ENCODE measurements at regions not wholly inside any gene's neighbourhood (a gene's known extent, or its start where the extent isn't known, plus 50 kb on each side); places are given as distances from the start of the nearest gene placed in this dataset. TPM values are rescaled to one million over a fixed set of nuclear protein-coding genes. Genes with fewer than 3 reads are reported as not detected.
"Not testable (repeated sequence)": the region's sequence is repeated elsewhere in the genome, so short reads cannot be mapped to it uniquely, and the experiment has no call there.

DNA sequence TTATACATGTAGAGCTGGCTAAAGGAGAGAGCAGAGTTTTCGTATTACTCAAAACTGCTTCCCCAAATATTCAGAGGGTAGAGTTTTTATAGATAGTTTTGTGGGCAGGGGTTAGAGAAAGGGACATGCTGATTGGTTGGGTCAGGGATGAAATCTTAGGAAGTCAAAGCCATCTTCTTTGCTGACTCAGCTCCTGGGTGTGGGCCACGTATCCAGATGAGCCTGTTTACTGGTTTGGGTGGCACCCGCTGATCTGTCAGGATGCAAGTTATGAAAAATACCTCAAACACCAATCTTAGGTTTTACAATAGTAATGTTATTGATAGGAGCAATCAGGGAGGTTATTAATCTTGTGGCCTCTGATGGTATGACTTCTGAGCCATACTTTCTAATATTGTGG is 164.0 kb upstream of the NPAP1 start:
- not testable (repeated sequence) for DNase-seq

DNA sequence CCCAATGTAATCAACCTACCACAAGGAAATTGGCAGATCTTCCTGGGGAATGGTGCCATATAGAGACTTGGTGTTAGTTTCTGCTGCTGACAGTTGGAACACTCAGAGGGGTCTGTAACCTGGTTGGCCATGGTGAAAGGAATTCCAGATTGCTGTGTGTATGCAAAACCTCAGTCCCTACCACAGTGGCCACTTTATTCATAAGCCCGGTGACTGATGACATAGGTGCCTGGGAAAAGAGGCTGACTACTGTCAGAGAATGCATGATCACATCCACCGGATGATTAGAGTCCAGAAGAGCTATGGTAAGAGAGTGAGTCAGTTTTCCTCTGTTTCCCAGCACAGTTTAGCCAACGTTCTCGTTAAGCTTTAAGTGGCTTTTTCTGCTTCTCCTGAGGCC is 156.8 kb upstream of the NPAP1 start:
- not testable (repeated sequence) for DNase-seq

DNA sequence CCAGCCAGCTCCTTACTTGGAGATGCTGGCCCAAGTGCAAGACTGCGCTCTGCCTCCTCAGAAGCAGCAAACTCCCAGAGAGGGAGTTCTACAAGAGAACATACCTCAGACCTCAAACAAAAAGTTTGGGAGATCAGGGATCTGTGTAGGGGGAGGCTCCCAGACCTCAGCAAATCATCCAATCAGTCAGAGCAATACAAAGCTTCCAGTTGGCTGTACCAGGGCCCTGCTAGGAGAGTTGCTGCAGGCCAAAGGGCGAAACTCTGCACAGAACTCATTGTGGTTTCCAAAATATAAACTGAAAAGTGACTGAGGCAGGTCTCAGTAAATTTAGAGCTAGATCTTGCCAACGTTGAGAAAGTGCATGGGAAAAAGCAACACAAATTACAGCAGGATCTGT is 144.3 kb upstream of the NPAP1 start:
- DNase-seq: not testable (repeated sequence)

DNA sequence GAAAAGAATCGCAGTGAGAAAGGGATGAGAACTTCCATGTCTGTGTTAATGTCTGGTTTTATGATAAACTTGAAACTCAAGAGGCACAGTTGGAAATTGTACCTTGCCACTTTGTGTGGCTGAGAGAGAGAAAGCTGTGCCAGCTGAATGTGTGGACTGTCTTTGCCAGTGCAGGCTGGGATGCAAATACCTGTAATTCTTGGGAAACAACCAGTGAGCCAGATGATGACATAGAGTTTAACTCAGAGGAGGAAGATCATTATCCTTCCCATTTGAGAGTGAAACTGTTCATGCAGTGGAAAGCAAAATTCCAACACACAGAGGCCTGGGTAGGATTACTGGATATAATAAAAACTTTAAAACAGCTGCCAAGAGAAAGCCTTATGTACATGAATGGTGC is 141.5 kb upstream of the NPAP1 start:
- DNase-seq: not testable (repeated sequence)

DNA sequence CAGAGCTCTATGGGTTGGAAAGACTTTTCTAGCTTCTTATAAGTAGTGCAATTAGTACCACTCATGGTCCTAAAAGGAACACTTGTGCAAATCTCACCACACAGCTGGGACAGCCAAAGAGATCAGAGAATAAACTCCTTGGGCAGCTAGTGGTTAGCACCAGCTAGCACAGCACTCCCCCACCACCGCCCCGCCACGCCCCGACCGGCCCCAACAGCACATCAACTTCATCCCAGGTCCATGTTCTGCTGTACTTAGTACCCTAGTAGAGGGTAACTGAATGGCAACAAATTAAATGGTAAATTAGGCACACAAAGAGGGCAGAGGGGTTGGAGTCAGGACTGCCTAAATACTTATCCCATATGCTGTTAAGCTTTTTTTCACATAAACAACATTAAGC is 118.3 kb upstream of the NPAP1 start:
- not testable (repeated sequence) for DNase-seq

DNA sequence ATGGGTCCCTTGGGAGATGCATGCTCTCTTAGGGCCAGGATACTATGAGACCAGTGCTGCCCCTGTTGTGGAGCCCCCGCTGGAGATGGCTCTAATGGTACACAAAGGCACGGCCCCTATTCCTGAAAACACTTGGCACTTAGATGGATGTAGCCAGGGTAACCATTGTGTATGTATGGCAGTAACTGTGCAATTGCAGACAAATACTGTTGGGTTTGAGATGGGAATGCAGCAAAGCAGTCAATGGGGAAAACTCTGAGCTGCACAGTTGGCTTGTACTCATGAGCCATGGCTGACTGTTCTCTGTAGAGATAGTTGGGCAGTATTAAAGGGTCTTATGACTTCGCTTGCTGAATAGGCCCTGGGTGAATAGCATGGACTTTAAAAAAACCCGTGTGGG is 67.9 kb upstream of the NPAP1 start:
- DNase-seq: no peak

DNA sequence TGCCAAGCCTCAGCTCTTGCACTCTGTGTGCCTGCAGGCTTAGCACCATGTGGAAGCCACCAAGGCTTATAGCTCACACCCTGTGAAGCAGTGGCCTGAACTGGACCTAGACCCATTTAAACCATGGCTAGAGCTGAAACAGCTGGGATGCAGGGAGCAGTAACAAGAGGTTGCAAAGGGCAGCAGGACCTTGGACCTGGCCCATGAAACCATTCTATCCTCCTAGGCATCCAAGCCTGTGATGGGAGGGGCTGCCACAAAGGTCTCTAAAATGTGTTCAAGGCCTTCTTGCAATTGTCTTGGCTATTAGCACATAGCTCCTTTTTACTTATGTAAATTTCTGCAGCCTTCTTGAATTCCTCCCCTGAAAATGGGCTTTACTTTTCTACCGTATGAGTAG is 57.9 kb upstream of the NPAP1 start:
- DNase-seq: no peak

DNA sequence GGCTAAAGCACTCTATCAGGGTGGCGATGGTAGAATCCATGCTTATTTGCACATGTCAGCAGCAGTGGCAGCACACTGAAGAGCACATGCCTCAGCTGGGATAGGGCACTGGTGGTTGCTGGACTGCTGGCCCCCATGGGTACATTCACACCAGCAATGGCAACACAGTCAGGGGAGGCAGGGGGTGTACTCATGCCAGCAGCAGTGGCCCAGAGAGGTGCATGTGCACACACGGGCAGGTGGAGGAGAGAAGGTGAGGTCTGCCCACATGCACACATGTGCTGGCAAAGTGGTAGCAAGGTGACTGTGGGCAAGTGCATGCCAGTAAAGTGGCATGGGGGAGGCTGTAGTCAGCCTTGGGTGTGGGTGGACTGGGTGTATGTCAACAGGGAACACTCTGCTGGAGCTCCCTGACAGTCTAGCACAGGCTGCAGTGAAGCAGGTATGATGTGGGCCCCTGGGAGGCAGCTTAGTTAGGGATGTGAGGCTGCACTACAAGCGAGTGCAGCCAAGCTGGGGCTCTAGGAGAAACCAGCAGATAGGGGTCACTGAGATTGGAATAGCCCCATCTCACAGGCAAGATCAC is 53.9 kb upstream of the NPAP1 start:
- no peak for DNase-seq

Small RNA genes lying in the stretch of these regions (small RNA-seq; reads per million reads assigned to genes)
- not detected for gene RNU6-741P (ENCODE audit: low replicate concordance)
